ENCODE measurements at regions not wholly inside any gene's neighbourhood (a gene's known extent, or its start where the extent isn't known, plus 50 kb on each side); places are given as distances from the start of the nearest gene placed in this dataset.

DNA sequence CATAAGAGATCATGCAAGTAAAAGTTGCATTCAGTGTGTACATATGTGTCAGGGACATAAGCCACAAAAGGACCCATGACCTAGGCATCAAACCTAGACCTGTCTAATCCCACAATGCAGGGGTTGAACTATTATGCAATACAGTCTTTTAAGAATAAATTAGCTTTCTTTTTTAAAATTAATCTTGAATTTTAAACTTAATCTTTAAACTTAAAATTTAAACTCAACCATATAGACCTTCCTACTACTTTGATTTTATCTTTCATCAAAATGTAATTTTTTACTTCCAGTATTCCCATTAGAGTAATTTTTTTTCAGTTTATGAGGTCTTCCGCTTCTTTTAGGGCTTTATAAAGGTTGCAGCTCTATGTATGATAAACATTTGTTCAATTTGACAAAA lies 702.9 kb downstream of the SUCLG1 start:
- TF ChIP-seq, protein P1, sequence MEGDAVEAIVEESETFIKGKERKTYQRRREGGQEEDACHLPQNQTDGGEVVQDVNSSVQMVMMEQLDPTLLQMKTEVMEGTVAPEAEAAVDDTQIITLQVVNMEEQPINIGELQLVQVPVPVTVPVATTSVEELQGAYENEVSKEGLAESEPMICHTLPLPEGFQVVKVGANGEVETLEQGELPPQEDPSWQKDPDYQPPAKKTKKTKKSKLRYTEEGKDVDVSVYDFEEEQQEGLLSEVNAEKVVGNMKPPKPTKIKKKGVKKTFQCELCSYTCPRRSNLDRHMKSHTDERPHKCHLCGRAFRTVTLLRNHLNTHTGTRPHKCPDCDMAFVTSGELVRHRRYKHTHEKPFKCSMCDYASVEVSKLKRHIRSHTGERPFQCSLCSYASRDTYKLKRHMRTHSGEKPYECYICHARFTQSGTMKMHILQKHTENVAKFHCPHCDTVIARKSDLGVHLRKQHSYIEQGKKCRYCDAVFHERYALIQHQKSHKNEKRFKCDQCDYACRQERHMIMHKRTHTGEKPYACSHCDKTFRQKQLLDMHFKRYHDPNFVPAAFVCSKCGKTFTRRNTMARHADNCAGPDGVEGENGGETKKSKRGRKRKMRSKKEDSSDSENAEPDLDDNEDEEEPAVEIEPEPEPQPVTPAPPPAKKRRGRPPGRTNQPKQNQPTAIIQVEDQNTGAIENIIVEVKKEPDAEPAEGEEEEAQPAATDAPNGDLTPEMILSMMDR (IDR thresholded peaks at IDR 0.05), result no peak
- Mint-ChIP-seq H3K27ac (no peak overlapping the region), H3K27me3 (ENCODE audit: low read depth in 2 of 2) (no peaks in the 10 kb centered on the region), H3K4me1 (no peaks in the 10 kb centered on the region), H3K4me3 (no peak overlapping the region), H3K36me3 (no peaks in the 10 kb centered on the region), H3K9me3 (peaks cover 9 to 13% of the 10 kb centered on the region in 2 donors)
- Histone ChIP-seq H3K9me3 (ENCODE audit: control insufficient read depth, insufficient read depth, low read length) (peaks cover 1% of the 10 kb centered on the region), H3K27ac (ENCODE audit: low read length) (no peak overlapping the region), H3K27me3 (ENCODE audit: control insufficient read depth, insufficient read depth, low read length) (no peaks in the 10 kb centered on the region), H3K36me3 (ENCODE audit: control insufficient read depth, insufficient read depth, low read length) (no peaks in the 10 kb centered on the region), H3K4me1 (ENCODE audit: control insufficient read depth, insufficient read depth, low read length) (no peaks in the 10 kb centered on the region), H3K4me3 (ENCODE audit: low read length) (no peak overlapping the region)
- intact Hi-C loops (cut with micrococcal nuclease), result no loop called here
- DNase-seq (no peak), ATAC-seq (no peak)
- no CpG with 5 or more reads among the region's 1 CpG for WGBS (ENCODE audit: insufficient coverage)

DNA sequence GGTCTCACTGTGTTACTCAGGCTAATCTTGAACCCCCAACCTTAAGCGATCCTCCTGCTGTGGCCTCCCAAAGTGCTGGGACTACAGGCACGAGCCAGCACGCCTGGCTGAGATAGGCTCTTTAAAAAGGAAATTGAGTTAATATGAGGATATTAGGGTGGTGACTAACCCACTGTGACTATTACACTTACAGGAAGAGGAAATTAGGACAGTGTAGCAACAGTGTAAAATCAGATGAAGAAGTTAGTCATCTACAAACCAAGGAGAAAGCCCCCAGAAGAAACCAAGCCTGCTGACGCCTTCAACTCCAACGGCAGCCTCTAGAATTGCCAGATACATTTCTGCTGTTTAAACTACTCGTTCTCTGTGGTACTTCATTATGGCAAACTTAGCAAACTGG lies 711.9 kb downstream of the SUCLG1 start:
- Mint-ChIP-seq H3K36me3 (no peaks in the 10 kb centered on the region), H3K4me1 (no peaks in the 10 kb centered on the region), H3K9me3 (peaks cover 12 to 15% of the 10 kb centered on the region in 2 donors), H3K4me3 (no peak overlapping the region), H3K27me3 (ENCODE audit: low read depth in 2 of 2) (no peaks in the 10 kb centered on the region), H3K27ac (no peak overlapping the region)
- no peaks in the 10 kb centered on the region for H3K9me3 ChIP-seq (ENCODE audit: control insufficient read depth, insufficient read depth, low read length)
- H3K36me3 ChIP-seq (ENCODE audit: control insufficient read depth, insufficient read depth, low read length), result no peaks in the 10 kb centered on the region
- intact Hi-C loops (cut with micrococcal nuclease), result no loop called here
- TF ChIP-seq, protein P1 (IDR thresholded peaks at IDR 0.05), result no peak
- no peak for DNase-seq
- ATAC-seq, result no peak
- 90% methylated on average over 6 of the region's 6 CpGs for WGBS (ENCODE audit: insufficient coverage)
- no peak overlapping the region for H3K27ac ChIP-seq (ENCODE audit: low read length)
- H3K4me1 ChIP-seq (ENCODE audit: control insufficient read depth, insufficient read depth, low read length), result no peaks in the 10 kb centered on the region
- no peak overlapping the region for H3K4me3 ChIP-seq (ENCODE audit: low read length)
- no peaks in the 10 kb centered on the region for H3K27me3 ChIP-seq (ENCODE audit: control insufficient read depth, insufficient read depth, low read length)

DNA sequence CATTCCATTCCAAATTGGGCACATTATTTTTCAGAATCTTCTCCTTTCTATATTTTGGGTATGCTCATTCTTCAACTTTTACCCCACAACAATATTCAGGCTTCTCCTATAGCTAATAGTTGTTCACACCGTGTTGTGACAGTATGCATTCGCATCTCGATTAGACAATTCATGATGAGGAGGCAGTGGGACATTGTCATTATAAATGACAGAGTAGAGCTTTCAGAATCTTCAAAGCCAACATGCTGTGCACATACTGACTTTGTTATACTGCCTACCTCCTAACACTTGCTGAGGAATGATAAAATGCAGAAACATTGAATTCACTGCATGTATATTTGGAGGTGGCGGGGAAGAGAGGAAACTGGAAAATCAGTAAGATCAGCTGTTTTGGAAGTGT lies 714.2 kb downstream of the SUCLG1 start:
- WGBS (ENCODE audit: insufficient coverage), result 82% methylated on average over 4 of the region's 4 CpGs
- no peak for DNase-seq
- intact Hi-C loops (cut with micrococcal nuclease), result no loop called here
- Mint-ChIP-seq H3K4me3 (no peak overlapping the region), H3K27me3 (ENCODE audit: low read depth in 2 of 2) (no peaks in the 10 kb centered on the region), H3K36me3 (no peaks in the 10 kb centered on the region), H3K27ac (no peak overlapping the region), H3K9me3 (peaks cover 12 to 18% of the 10 kb centered on the region in 2 donors), H3K4me1 (no peaks in the 10 kb centered on the region)
- ATAC-seq, result no peak
- H3K4me1 ChIP-seq (ENCODE audit: control insufficient read depth, insufficient read depth, low read length), result no peaks in the 10 kb centered on the region
- peaks cover 7% of the 10 kb centered on the region for H3K9me3 ChIP-seq (ENCODE audit: control insufficient read depth, insufficient read depth, low read length)
- H3K4me3 ChIP-seq (ENCODE audit: low read length), result no peak overlapping the region
- H3K27ac ChIP-seq (ENCODE audit: low read length), result no peak overlapping the region
- H3K27me3 ChIP-seq (ENCODE audit: control insufficient read depth, insufficient read depth, low read length), result no peaks in the 10 kb centered on the region
- H3K36me3 ChIP-seq (ENCODE audit: control insufficient read depth, insufficient read depth, low read length), result no peaks in the 10 kb centered on the region
- TF ChIP-seq, protein P1 (IDR thresholded peaks at IDR 0.05), result no peak

DNA sequence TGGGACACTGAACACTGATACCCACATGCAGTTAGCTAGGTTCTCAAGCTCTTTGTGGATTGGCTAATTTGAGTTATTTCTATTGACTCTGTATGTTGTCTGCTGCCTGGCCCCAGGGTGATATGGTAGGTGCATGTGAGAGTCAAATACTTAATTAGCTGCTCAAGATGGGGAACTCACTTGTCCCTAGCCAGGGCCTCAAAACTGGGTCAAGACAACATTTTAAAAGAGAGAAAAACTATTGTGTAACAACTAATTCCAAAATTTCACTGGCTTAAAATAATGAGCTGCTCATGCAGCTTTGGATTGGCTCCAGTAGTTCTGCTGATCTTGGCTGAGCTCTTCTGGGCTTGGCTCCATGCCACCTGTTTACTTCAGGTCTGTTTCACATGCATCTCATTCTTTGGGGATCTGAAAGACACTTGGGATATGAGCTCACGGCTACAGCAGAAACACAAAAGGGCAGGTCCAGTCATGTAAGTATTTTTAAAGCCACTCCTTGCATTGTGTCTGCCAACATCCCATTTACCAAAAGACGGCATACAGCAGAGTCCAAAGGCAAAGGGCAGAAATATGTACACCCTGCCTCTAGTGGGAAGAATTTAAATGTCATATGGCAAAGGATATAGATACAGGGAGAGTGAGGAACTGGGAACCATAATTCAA lies 716.8 kb downstream of the SUCLG1 start:
- WGBS (ENCODE audit: insufficient coverage), result 71% methylated on average over 2 of the region's 2 CpGs
- Histone ChIP-seq H3K27ac (ENCODE audit: low read length) (no peak overlapping the region), H3K9me3 (ENCODE audit: control insufficient read depth, insufficient read depth, low read length) (peaks cover 7% of the 10 kb centered on the region), H3K27me3 (ENCODE audit: control insufficient read depth, insufficient read depth, low read length) (no peaks in the 10 kb centered on the region), H3K4me1 (ENCODE audit: control insufficient read depth, insufficient read depth, low read length) (no peaks in the 10 kb centered on the region), H3K4me3 (ENCODE audit: low read length) (no peak overlapping the region), H3K36me3 (ENCODE audit: control insufficient read depth, insufficient read depth, low read length) (no peaks in the 10 kb centered on the region)
- TF ChIP-seq, protein P1 (IDR thresholded peaks at IDR 0.05), result no peak
- H3K27me3 Mint-ChIP-seq (ENCODE audit: low read depth in 2 of 2), result no peaks in the 10 kb centered on the region
- H3K4me3 Mint-ChIP-seq, result no peak overlapping the region
- H3K4me1 Mint-ChIP-seq, result no peaks in the 10 kb centered on the region
- intact Hi-C loops (cut with micrococcal nuclease), result no loop called here
- ATAC-seq (no peak), DNase-seq (no peak)
- peaks cover 10 to 16% of the 10 kb centered on the region in 2 donors for H3K9me3 Mint-ChIP-seq
- no peaks in the 10 kb centered on the region for H3K36me3 Mint-ChIP-seq
- no peak overlapping the region for H3K27ac Mint-ChIP-seq

Measured in natural killer cell (primary cell).